GM19351 (cell line): ENCODE measurements at regions not wholly inside any gene's neighbourhood (a gene's known extent, or its start where the extent isn't known, plus 50 kb on each side); places are given as distances from the start of the nearest gene placed in this dataset.
"Not testable (repeated sequence)": the region's sequence is repeated elsewhere in the genome, so short reads cannot be mapped to it uniquely, and the experiment has no call there.

Source experiments
- ATAC-seq: cut with Tn5 transposase; IDR thresholded peaks from one replicate; pipeline ENCODE4 v1.9.1; 2021; ENCODE audit warnings: mild to moderate bottlenecking, moderate library complexity; ENCODE audit not compliant: unreplicated experiment

DNA sequence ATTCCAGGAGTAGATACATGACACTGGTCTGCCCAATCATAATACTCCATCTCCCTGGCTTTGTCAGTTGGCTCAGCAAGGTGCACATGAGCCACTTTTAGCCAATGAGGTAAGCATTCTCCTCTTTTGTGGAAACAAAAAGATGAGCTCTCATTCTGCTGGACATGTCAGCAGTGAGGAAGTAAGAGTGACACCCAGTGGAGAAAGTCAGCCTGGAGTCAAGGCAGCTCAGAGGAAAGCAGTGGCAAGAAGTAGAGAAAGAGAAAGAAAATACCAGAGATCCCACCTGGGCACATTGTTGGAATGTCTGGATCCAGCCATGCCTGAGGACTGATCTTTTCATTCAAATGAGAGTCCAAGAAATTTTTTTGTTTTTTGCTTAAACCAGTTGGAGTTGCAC, 496.9 kb upstream of the C16orf82 start:
- no peak for ATAC-seq

DNA sequence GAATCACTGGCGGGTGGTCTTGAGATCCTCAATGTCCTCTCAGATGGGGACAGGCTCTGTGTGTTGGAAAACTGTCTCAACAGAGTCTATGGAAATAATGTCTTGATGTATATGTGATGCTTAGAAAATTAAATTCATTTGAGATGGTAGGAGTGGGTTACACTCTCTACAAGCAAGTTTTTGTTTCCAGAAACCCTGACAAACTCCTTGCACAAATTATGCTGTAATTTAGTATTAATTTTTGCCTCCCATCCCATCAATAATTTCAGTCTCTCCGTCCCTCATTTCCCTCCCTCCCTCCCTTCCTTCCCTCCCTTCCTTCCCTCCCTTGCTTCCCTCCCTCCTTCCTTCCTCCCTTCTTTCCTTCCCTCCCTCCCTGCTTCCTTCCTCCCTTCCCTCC, 488.0 kb upstream of the C16orf82 start:
- ATAC-seq = no peak

GRCh38 chr16:26583803-26584202, 482.9 kb upstream of the C16orf82 start:
- ATAC-seq = no peak

- ATAC-seq = no peak
Observed at GRCh38 chr16:26593700-26594099, 473.0 kb upstream of the C16orf82 start.

GRCh38 chr16:26594666-26595065, 472.1 kb upstream of the C16orf82 start:
- no peak for ATAC-seq

DNA sequence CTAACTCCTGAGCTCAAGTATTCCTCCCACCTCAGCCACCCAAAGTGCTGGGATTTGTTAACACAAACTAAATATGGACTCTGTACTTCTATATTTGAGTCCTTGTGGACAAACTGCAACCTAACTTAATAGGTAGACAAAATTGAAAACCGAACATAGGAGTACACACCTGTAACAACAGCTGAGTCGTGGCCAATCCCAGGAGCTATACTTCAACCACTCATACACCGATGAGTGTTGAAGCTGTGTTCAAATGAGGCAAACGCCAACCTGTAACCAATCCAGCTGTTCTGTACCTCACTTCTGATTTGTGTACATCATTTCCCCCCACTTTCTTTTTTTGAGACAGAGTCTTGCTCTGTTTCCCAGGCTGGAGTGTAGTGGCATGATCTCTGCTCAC, 471.5 kb upstream of the C16orf82 start:
- ATAC-seq = no peak

- ATAC-seq = not testable (repeated sequence)
Observed at GRCh38 chr16:26596033-26596432, 470.7 kb upstream of the C16orf82 start.

DNA sequence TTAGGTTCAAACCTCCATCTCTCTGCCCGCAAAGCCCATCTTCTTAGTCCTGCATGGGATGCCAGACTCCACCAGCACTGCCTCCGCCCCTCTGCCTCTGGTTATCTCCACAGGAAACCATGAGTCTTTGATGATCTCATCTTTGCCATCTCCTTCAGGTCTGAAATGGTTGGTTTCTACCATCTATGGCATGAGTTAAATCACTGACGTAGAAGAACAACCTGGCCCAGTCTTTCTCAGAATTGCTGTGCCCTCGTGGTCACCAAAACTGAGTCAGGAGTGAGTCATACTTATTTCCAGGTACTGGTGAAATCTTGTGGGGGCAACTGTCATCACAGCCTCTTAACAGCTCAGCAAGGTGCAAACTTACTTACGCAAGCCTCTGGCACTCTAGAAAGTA, 468.7 kb upstream of the C16orf82 start:
- no peak for ATAC-seq

DNA sequence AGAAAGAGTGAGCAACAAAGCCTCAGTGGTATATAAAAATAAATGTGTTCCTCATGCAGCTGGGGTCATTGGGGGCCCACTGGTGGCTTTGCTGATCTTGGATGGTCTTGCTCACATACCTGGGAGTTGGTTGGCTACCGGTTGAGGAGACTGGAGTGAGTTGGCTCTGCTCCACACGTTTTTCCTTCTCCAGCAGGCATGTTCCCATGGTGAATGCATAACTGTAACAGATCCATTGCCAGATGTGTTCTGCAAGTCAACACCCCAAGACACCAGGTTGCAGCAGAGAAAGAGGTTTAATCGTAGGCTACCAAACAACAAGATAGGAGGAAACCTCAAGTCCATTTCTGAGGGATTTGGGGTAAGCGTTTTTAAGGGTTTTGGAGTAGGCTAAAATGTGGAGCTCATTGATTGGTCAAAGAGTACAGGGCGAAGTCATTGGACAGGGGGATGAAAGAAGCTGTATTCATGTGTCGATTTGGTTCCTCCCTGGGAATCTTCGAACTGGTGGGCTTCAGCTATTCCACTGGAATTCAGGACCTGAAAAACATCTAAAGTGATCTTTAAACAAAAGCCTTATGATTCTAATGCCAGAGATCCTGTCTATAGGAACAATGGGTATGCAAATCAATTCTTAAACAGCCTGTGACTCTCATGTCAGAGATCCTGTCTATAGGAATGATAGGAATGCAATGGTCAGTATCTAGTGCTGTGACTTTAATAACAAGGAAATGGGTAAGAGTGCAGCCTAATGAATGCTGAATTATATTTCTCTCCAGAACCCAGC, 467.5 kb upstream of the C16orf82 start:
- no peak for ATAC-seq

DNA sequence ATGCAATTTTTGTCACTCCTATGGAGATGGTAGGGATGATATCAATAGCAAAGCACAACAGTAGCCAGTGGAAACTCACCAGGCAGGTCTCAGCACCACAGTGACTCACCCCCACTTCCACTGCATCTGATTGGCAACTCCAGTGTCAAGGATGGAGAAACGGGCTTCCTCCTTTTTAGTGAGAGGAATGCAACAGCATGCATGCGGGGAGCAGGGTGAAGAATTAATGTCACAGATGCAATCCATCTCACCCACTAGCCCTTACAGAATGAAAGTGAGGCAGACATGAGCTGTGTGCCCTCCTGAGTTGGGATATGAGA, 467.0 kb upstream of the C16orf82 start:
- ATAC-seq = no peak

DNA sequence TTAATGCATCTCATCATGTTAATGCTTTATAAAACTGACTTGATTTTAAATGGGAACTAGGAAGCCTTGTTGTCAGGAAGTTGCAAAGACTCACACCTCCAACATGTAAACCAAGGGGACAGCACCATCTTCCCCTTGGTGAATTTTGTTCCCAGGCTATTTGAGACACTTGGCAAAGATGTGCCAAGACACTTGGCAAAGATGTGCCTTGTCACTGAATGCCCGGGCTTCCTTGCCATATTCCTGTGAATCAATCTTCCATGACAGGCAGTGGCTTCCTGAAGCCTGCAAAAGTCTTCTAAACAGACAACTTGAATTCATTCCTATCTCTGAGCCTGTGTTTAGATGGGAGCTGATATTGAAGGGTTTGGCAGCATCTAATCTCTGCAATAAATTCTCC, 465.4 kb upstream of the C16orf82 start:
- no peak for ATAC-seq

DNA sequence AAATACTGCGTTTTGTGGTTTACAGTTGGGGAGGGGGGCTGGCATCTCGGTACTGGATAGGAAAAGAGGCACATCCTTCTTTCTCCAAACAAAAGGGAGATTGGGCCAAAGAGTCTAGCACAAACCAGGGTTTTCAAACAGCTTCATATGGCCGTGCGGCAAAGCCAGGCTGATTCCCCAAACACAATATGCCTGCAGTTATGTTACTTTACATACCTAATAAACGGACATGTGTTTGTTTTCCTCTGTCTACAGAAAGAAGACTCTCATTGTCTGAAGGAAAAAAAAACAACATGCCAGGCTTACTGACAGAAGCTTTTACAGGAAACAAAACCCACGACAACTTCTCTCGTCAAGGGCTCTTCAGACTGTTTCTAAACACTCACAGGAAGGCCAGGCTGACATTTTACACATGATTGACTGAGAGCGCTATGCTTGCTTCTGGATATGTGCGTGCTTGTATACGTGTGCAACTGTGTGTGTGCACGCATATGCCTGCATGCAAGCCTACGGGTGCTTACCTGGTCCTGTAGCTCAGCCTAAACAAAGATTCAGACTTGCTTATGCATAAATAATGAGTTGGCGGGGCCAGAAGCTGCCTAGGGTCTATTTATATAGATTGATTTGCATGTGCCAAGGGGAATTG, 461.0 kb upstream of the C16orf82 start:
- ATAC-seq = no peak

GRCh38 chr16:26606381-26607150, 460.2 kb upstream of the C16orf82 start:
- no peak for ATAC-seq

DNA sequence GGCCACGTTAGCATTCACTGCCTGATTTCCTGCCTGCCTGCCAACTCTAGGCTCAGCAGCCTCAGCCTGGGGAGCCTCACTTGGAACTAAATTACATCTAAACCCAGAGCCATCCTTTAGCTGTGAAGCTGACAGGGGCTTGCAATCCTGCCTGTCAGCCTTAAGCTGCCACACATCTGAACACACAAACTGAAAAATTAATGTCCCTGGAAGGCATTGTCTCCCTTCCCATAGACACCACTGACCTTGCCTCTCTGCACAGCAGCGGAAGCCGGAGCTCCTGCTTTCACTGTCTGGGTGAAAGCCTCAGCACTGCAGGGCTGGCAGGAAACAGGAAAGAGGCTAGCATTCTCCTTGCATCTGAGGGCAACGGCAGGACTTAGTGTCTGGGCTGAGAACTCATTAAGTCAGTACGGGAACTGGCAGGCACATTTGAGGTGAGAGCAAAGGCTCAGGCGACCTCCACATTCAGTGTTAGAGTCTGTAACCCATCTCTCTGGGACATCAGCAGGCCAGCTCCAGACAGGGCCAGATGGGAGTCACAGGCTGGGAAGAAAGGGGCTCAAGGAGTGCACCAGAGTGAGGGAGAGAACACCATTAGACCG, 452.4 kb upstream of the C16orf82 start:
- ATAC-seq = no peak

DNA sequence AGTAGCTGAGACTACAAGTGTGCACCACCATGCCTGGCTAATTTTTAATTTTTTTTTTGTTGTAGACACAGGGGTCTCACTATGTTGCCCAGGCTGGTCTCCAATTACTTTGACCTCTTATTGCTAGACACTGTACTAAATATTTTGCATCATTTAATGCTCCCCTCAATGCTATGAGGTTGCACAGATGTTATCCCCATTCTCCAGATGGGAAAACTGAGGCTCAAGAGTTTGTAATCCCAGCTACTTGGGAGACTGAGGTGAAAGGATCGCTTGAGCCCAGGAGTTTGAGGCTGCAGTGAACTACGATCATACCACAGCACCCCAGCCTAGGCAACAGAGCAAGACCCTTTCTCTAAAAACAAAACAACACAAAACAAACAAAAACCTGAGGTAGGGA, 443.3 kb upstream of the C16orf82 start:
- ATAC-seq = no peak

DNA sequence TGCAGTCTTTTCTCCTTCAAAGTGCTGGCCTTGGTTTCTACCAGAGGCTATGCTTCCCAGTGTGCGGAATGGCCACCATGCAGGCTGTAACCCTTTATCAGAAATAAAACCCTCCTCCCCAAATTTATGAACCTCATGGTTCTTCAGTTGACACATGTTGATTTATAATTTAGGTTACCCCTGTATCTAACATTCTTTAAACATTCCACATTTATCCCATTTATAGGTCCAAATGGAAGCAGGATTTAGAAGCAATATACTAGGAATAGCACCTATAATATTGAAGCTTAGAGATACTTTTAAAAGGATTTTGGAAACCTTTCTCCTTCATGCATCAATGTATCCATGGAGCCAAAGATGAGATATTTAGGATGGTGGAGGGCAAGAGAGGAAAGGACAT, 438.8 kb upstream of the C16orf82 start:
- no peak for ATAC-seq

GRCh38 chr16:26631365-26631764, 435.4 kb upstream of the C16orf82 start:
- ATAC-seq = not testable (repeated sequence)

GRCh38 chr16:26642047-26642664, 424.6 kb upstream of the C16orf82 start:
- no peak for ATAC-seq

DNA sequence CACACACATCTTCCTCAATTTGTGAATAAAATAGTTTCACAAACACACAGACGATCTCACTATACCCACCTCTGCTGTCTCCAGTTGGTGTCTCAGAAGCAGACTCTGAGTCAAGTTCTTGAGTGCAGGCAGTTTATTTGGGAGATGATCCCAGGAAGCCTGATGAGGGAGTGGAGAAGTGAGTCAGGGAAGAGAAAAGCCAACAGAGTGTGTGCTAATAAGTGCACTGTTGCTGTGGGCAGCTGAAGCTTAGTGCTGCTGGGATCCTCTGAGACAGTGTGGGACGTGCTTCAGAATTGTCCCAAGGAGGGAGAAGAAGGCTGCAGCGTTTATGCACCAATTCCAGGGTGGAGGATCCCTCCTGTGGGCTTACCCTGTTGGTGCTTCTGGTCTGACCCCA, 423.2 kb upstream of the C16orf82 start:
- no peak for ATAC-seq

DNA sequence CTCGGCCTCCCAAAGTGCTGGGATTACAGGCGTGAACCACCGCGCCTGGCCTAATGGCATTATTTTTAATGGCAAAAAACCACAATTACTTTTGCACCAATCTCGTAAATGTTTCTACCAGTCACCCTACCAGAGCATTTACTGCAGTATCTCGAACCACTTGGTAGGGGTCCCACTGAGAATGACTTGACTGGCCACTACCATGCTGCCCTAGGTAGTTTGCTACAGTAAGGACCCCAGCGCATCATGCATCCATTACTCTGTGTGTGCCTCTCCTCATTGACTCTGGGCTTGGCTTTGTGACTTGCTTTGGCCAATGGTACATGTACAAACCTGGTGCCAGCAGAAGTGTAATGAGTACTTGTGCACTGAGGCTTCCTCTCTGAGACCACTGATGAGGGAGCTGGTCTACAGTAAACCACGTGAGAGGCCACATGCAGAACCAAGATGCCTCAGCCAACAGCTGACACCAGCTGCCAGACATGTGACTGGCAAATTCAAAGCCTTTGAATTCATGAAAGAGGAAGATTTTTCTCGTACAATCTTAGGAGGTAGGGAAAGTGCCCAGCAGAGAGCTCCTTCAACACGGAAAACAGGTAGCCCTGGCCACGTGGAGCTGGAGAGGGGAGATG, 421.7 kb upstream of the C16orf82 start:
- no peak for ATAC-seq

DNA sequence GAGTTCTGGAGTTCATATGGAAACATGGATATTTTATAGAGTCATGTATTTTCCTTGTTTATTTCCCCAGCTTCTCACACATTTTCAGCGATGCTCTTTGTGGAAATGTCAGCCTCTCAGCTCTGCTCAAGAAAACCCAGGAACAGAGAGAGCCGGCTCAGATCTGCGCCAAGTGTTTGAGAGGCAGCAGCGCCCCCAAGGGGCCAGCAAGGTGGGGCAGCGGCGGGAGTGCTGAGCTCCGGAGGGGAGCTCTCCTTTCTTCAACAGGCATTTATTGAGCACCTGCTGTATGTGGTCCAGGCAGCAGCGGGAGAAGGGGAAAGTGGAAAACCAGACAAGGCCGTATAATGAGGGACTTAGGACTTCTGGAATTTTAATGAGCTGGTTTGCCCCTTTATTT, 421.1 kb upstream of the C16orf82 start:
- no peak for ATAC-seq
